ENCODE measurements at regions not wholly inside any gene's neighbourhood (a gene's known extent, or its start where the extent isn't known, plus 50 kb on each side); places are given as distances from the start of the nearest gene placed in this dataset.
"Not testable (repeated sequence)": the region's sequence is repeated elsewhere in the genome, so short reads cannot be mapped to it uniquely, and the experiment has no call there.

DNA sequence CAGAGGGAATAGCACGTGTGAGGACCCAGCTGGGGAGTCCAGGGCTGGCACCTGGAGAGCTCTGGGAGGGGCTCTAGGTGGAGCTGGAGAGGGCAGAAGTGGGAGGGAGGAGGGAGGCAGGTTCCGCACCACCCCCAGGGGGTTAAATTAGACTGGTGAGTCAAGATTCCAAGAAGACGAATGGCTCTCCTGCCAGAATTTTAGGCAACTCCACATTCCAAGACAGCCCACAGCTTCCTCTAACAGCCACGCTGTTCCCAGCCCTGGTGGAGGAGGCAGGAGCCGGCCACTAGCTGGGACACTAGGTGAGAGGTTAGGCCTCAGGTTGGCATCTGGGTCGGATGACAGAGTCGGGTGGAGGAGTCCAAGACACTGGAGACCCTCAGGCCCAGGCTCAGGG is 60.2 kb downstream of the TFAP2C start:
- peak; percentile 1 for DNase-seq
- in situ Hi-C loops (cut with HindIII; ENCODE audit: low pct_ligation_motif_present, low pct_unique_long_range_greater_than_20kb, low sequenced_read_pairs) = no loop called here

DNA sequence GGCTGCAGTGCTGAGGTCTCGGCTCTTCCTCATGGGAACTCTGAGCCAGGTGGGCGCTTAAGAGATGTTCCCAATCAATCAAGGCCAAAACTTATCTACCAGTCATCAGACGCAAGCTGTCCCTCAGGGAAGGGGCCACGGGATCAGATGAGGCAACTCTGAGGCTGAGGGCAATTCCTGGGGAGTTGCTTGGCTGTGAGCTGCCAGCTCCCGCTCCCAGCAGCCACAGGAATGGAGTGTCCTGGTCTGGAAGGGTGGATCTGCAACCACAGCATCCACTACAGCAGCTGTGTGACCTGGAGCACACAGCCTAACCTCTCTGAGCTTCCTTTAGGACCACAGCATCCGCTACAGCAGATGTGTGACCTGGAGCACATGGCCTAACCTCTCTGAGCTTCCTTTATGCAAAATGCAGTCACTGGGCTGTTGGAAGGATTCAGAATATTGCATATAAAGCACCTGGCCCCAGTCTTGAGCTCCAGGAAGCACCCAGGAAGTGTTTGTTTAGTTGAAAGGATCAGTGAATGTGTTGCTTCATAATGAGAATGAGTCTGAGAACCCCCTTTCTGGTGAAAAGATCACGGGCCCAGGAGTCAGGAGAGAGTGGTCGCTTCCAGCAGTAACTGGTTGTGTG is 60.9 kb downstream of the TFAP2C start:
- in situ Hi-C loops (cut with HindIII; ENCODE audit: low pct_ligation_motif_present, low pct_unique_long_range_greater_than_20kb, low sequenced_read_pairs) = no loop called here
- no peak for DNase-seq

DNA sequence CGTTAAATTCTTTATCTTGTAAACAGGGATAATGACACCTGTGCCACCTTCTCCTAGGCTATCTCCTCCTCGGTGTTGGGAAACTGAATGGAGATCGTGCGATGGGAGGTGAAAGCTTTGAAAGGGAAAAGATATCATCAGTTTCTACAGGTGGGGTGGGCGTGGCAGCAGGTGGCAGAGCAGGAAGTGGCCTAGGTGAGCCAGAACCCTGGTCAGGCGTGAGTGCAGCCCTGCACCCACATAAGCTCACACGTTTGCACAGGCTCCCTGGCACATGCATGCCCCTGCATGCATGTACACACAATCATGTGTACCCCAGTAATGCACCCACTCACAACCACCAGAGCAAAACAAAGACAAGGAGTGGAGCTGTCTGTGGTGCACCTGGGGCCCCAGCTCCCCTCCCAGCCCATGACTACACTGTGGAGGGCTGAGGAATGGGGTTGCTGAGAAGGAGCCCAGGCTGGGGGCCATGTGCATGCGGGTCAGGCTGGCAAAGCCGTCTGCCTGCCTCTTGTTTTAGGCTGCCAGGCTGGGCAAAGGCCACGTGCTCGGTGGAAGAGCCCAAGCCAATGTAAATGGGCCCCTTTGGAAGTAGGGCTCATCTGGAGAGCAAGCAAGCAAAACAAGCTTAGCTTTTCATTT is 61.5 kb downstream of the TFAP2C start:
- in situ Hi-C loops (cut with HindIII; ENCODE audit: low pct_ligation_motif_present, low pct_unique_long_range_greater_than_20kb, low sequenced_read_pairs) = no loop called here

DNA sequence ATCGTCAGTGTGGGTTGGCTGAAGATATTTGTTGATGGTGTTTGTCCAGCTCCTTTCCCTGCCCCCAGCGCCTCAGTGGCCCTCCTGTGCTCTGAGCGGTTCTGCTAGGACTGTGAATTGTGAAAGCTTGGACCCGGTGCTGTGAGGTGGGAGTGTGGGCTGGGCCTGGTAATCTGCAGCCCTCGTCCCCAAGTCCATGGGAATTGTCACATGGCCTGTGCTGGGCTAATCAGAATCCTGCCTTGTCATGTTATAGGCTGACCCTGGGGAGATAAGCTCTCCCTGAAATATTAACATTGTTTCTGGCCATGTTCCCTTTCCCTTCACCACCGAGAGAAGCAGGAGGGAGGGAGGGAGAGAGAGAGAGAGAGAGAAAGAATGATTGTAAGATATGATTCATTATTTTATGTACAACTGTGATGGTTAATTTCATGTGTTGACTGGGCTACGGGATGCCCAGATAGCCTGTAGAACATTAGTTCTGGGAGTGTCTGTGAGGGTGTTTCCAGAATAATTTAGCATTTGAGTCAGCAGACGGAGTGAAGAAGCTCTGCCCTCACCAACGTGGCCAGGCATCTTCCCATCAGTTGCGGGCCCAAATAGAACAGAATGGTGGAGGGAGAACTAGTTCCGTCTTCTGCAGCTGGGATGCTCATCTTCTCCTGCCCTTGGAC is 62.4 kb downstream of the TFAP2C start:
- in situ Hi-C loops (cut with HindIII; ENCODE audit: low pct_ligation_motif_present, low pct_unique_long_range_greater_than_20kb, low sequenced_read_pairs) = no loop called here
- no peak for DNase-seq

More for the DNA sequence above, 61.5 kb downstream of the TFAP2C start:
- DNase-seq = no peak

DNA sequence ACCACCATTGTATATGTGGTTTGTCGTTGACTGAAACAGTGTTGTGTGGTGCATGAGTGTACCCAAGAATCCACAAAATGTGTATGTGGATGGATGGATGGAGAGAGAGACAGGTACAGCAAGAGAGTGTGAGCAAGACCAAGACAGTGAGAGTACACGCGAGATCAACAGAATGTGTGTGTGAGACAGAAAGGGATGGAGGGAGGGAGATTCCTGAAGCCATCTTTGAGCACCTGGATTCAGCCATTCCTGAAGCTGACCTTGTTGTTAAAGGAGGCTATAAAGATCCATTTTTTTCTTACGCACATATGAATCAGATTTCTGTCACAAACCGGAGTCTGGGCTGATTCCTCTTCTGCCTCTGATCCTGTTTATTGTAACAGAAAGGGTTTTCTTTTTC is 64.1 kb downstream of the TFAP2C start:
- in situ Hi-C loops (cut with HindIII; ENCODE audit: low pct_ligation_motif_present, low pct_unique_long_range_greater_than_20kb, low sequenced_read_pairs) = no loop called here
- no peak for DNase-seq

DNA sequence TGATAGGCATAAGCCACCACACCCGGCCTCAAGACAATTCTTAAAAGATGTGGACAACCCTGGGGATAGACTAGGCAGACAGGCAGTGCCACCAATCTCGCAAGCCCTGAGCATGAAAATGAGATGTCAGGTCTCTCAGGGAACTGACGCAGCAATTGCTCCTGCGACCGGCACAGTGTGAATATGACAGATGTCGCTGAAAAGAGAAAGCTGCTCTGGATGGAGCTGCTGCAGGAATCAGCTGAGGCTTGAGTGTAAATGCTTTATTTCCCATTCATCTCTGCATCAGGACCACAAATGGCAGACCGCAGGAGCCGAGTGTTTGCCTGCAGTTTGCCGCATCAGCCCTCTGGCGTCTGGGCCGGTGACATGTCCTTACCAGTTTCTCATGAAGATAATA is 68.4 kb downstream of the TFAP2C start:
- no peak for DNase-seq
- in situ Hi-C loops (cut with HindIII; ENCODE audit: low pct_ligation_motif_present, low pct_unique_long_range_greater_than_20kb, low sequenced_read_pairs) = no loop called here

GRCh38 chr20:56698297-56698696 is 69.2 kb downstream of the TFAP2C start:
- no peak for DNase-seq
- in situ Hi-C loops (cut with HindIII; ENCODE audit: low pct_ligation_motif_present, low pct_unique_long_range_greater_than_20kb, low sequenced_read_pairs) = no loop called here

- DNase-seq = no peak
- in situ Hi-C loops (cut with HindIII; ENCODE audit: low pct_ligation_motif_present, low pct_unique_long_range_greater_than_20kb, low sequenced_read_pairs) = no loop called here
Measured at GRCh38 chr20:56698749-56699148, 69.6 kb downstream of the TFAP2C start.

- in situ Hi-C loops (cut with HindIII; ENCODE audit: low pct_ligation_motif_present, low pct_unique_long_range_greater_than_20kb, low sequenced_read_pairs) = no loop called here
- DNase-seq = no peak
Measured at GRCh38 chr20:56702931-56703840, 74.1 kb downstream of the TFAP2C start.

GRCh38 chr20:56706867-56707360 is 77.8 kb downstream of the TFAP2C start:
- no peak for DNase-seq
- in situ Hi-C loops (cut with HindIII; ENCODE audit: low pct_ligation_motif_present, low pct_unique_long_range_greater_than_20kb, low sequenced_read_pairs) = no loop called here

GRCh38 chr20:56708991-56709390 is 79.9 kb downstream of the TFAP2C start:
- in situ Hi-C loops (cut with HindIII; ENCODE audit: low pct_ligation_motif_present, low pct_unique_long_range_greater_than_20kb, low sequenced_read_pairs) = no loop called here
- no peak for DNase-seq

DNA sequence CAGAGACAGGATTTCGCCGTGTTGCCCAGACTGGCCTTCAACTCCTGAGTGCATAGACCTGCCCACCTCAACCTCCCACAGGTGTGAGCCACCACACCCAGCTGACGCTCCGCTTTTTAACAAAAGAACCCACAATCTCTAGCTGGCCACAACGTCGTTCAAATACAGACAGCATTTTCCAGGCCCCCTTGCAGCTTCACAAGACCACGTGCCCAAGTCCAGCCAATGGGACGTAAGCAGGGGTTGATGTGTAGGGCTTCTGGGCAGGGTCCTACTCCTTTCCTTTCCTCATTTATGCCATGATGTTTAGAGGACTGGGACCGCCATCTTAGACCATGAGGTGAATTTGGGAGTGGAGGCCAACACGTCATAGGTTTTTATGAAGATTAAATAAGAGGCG is 81.0 kb downstream of the TFAP2C start:
- in situ Hi-C loops (cut with HindIII; ENCODE audit: low pct_ligation_motif_present, low pct_unique_long_range_greater_than_20kb, low sequenced_read_pairs) = no loop called here
- no peak for DNase-seq

- in situ Hi-C loops (cut with HindIII; ENCODE audit: low pct_ligation_motif_present, low pct_unique_long_range_greater_than_20kb, low sequenced_read_pairs); DNase-seq: not testable (repeated sequence)
Measured at GRCh38 chr20:56710577-56710976, 81.5 kb downstream of the TFAP2C start.

GRCh38 chr20:56711018-56711417 is 81.9 kb downstream of the TFAP2C start:
- no peak for DNase-seq
- in situ Hi-C loops (cut with HindIII; ENCODE audit: low pct_ligation_motif_present, low pct_unique_long_range_greater_than_20kb, low sequenced_read_pairs) = no loop called here

- DNase-seq = no peak
- in situ Hi-C loops (cut with HindIII; ENCODE audit: low pct_ligation_motif_present, low pct_unique_long_range_greater_than_20kb, low sequenced_read_pairs) = no loop called here
Measured at GRCh38 chr20:56715309-56715708, 86.2 kb downstream of the TFAP2C start.

DNA sequence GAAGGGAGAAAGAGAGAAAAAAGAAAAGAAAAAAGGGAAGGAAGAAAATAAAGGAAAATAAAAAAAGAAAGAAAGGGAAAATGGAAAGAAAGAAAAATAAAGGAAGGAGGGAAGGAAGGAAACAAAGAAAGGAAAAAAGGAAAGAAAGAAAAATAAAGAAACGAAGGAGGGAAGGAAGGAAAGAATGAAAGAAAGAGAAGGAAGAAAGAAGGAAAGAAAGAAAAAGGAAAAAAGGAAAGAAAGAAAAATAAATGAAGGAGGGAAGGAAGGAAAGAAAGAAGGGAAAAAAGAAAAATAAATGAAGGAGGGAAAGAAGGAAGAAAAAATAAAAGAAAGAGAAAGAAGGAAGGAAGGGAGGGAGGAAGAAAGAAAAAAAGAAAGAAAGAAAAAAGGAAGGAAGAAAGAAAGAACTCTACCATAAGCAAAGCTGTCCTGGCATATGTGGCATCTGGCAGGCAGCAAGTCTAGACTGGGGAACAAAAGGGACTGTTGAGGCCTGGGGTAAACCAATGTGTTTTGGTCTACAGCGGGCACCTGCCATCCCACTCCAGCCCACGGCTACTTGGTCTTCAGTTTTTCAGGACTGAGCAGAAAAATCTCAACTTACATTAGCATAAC is 86.9 kb downstream of the TFAP2C start:
- DNase-seq = no peak
- in situ Hi-C loops (cut with HindIII; ENCODE audit: low pct_ligation_motif_present, low pct_unique_long_range_greater_than_20kb, low sequenced_read_pairs) = no loop called here

DNA sequence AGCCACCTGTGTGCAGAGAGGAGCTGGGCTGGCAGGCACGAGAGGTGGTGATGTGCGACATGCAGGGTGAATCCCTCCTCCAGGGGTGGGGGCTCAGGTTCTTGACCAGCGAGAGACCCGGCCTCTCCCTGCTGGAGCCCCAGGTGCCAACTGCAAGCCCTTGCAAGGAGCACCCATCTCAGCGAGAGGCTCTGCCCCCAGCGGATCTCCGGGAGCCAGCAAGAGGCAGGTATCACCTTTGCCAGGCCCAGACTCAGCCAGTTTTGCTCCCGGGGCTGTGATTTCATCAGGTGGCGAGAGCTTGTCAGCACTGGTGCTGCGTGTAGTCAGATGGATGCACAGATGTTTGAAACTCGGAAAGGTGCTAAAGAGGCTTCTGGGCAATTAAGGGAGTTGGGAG is 87.7 kb downstream of the TFAP2C start:
- DNase-seq = no peak
- in situ Hi-C loops (cut with HindIII; ENCODE audit: low pct_ligation_motif_present, low pct_unique_long_range_greater_than_20kb, low sequenced_read_pairs) = no loop called here

DNA sequence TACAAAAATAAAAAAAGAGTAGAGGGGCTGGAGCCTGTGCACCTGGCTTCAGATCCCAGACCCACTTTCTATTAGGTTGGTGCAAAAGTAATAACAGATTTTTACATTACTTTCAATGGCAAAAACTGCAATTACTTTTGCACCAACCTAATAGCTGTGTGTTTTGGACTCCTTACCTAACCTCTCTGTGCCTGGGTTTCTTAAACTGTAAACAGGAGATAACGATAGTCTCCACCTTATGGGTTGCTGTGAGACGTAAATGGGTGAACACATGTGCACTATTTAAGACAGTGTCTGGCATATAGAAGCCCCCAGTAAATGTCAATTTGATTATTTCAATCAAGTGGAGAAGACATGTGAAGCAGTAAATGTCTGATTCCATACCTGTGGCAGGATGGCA is 89.7 kb downstream of the TFAP2C start:
- in situ Hi-C loops (cut with HindIII; ENCODE audit: low pct_ligation_motif_present, low pct_unique_long_range_greater_than_20kb, low sequenced_read_pairs) = no loop called here
- no peak for DNase-seq
